Trophoblast cell (in vitro differentiated cells and primary cell): ENCODE measurements at regions not wholly inside any gene's neighbourhood (a gene's known extent, or its start where the extent isn't known, plus 50 kb on each side); places are given as distances from the start of the nearest gene placed in this dataset.

ENCODE experiments used
- DNase-seq, 2 donors: peaks; one replicate each; pipeline ENCODE4 v3.0.0-alpha.2; 2016
- H2AFZ ChIP-seq: 2 replicates; pipeline ENCODE4 v1.6.1; 2013; ENCODE audit warnings: low read length, moderate library complexity, mild to moderate bottlenecking; ENCODE audit not compliant: insufficient read depth, poor library complexity
- H2AK5ac ChIP-seq: 2 replicates; pipeline ENCODE4 v1.6.1; 2013; ENCODE audit warnings: mild to moderate bottlenecking, low read length
- H2BK120ac ChIP-seq: 2 replicates; pipeline ENCODE4 v1.6.1; 2013; ENCODE audit warnings: low read length, mild to moderate bottlenecking, moderate library complexity; ENCODE audit not compliant: insufficient read depth, poor library complexity
- H2BK12ac ChIP-seq: 2 replicates; pipeline ENCODE4 v1.6.1; 2013; ENCODE audit warnings: mild to moderate bottlenecking, low read length, moderate library complexity
- H2BK5ac ChIP-seq: 2 replicates; pipeline ENCODE4 v1.6.1; 2013; ENCODE audit warnings: low read length, low read depth, moderate library complexity, mild to moderate bottlenecking; ENCODE audit not compliant: poor library complexity
- H3K14ac ChIP-seq: 2 replicates; pipeline ENCODE4 v1.6.1; 2013; ENCODE audit warnings: mild to moderate bottlenecking, low read length
- H3K18ac ChIP-seq: 2 replicates; pipeline ENCODE4 v1.6.1; 2013; ENCODE audit warnings: mild to moderate bottlenecking, low read length
- H3K23ac ChIP-seq: 2 replicates; pipeline ENCODE4 v1.6.1; 2013; ENCODE audit warnings: low read length
- H3K27ac ChIP-seq: 2 replicates; pipeline ENCODE4 v1.5.1; 2013; ENCODE audit warnings: low read depth, mild to moderate bottlenecking, inconsistent platforms, low read length, moderate library complexity
- H3K27me3 ChIP-seq: 2 replicates; pipeline ENCODE4 v1.6.1; 2013; ENCODE audit warnings: inconsistent platforms, mild to moderate bottlenecking, low read length, moderate library complexity; ENCODE audit not compliant: insufficient read depth
- H3K36me3 ChIP-seq, 2 experiments: 1 replicate in 1 of 2; 2 replicates in 1 of 2; pipeline ENCODE4 v1.6.1; 2013; ENCODE audit warnings: low read length in 2 of 2, mild to moderate bottlenecking in 2 of 2, moderate library complexity in 1 of 2; ENCODE audit not compliant: insufficient read depth in 2 of 2, control insufficient read depth in 1 of 2
- H3K4ac ChIP-seq: 2 replicates; pipeline ENCODE4 v1.6.1; 2013; ENCODE audit warnings: low read depth, mild to moderate bottlenecking, low read length, moderate library complexity
- H3K4me1 ChIP-seq, 2 experiments: 1 replicate in 1 of 2; 2 replicates in 1 of 2; pipeline ENCODE4 v1.6.1; 2013; ENCODE audit warnings: low read length in 2 of 2, mild to moderate bottlenecking in 2 of 2, moderate library complexity in 1 of 2; ENCODE audit not compliant: insufficient read depth in 2 of 2, control insufficient read depth in 1 of 2
- H3K4me2 ChIP-seq: 2 replicates; pipeline ENCODE4 v1.6.1; 2013; ENCODE audit warnings: inconsistent platforms, mild to moderate bottlenecking, low read length, moderate library complexity
- H3K4me3 ChIP-seq: 2 replicates; pipeline ENCODE4 v1.5.1; 2013; ENCODE audit warnings: mild to moderate bottlenecking, low read depth, low read length, inconsistent platforms
- H3K79me1 ChIP-seq: one replicate; pipeline ENCODE4 v1.6.1; 2013; ENCODE audit warnings: low read length
- H3K79me2 ChIP-seq: 2 replicates; pipeline ENCODE4 v1.6.1; 2013; ENCODE audit warnings: low read length, mild to moderate bottlenecking; ENCODE audit not compliant: control insufficient read depth, insufficient read depth, poor library complexity
- H3K9ac ChIP-seq: 2 replicates; pipeline ENCODE4 v1.6.1; 2013; ENCODE audit warnings: mild to moderate bottlenecking, low read length
- H3K9me3 ChIP-seq: 2 replicates; pipeline ENCODE4 v1.6.1; 2013; ENCODE audit warnings: low read depth, mild to moderate bottlenecking, control low read depth, inconsistent platforms, low read length; ENCODE audit not compliant: insufficient read depth
- H4K12ac ChIP-seq: 2 replicates; pipeline ENCODE4 v1.6.1; 2013; ENCODE audit warnings: low read depth, mild to moderate bottlenecking, low read length, moderate library complexity
- H4K8ac ChIP-seq: 2 replicates; pipeline ENCODE4 v1.6.1; 2013; ENCODE audit warnings: low read depth, mild to moderate bottlenecking, low read length, moderate library complexity
- H4K91ac ChIP-seq: one replicate; pipeline ENCODE4 v1.6.1; 2013; ENCODE audit warnings: low read depth, mild to moderate bottlenecking, low read length, moderate library complexity
- WGBS: extraction: QIAGEN DNeasy Blood & Tissue Kit; methylation state at CpG from one replicate; pipeline ENCODE4 v1.1.7; 2013; ENCODE audit warnings: missing lambda C conversion rate; ENCODE audit not compliant: insufficient read length, insufficient coverage; ENCODE audit errors: extremely low coverage; 5-methylcytosine and 5-hydroxymethylcytosine counted together

- Histone ChIP-seq H3K14ac (no peak overlapping the region), H2AFZ (no peak overlapping the region), H4K91ac (no peak overlapping the region), H3K4me2 (no peak overlapping the region), H4K12ac (no peak overlapping the region), H3K18ac (no peak overlapping the region), H2BK12ac (no peak overlapping the region), H3K79me2 (no peaks in the 10 kb centered on the region), H2BK120ac (no peak overlapping the region), H3K36me3 (no peaks in the 10 kb centered on the region), H3K4ac (no peak overlapping the region), H3K9me3 (peaks cover 3% of the 10 kb centered on the region), H2AK5ac (no peak overlapping the region), H4K8ac (no peak overlapping the region), H2BK5ac (no peak overlapping the region), H3K4me3 (no peak overlapping the region), H3K79me1 (peaks cover 6% of the 10 kb centered on the region), H3K27me3 (no peaks in the 10 kb centered on the region), H3K9ac (no peak overlapping the region), H3K27ac (no peak overlapping the region), H3K4me1 (peaks cover 10 to 12% of the 10 kb centered on the region in 2 experiments), H3K23ac (no peak overlapping the region)
- DNase-seq = no peak
- WGBS = no CpG with 5 or more reads among the region's 3 CpGs
Observed at GRCh38 chr16:66300037-66300436, 66.5 kb upstream of the CDH5 start.

DNA sequence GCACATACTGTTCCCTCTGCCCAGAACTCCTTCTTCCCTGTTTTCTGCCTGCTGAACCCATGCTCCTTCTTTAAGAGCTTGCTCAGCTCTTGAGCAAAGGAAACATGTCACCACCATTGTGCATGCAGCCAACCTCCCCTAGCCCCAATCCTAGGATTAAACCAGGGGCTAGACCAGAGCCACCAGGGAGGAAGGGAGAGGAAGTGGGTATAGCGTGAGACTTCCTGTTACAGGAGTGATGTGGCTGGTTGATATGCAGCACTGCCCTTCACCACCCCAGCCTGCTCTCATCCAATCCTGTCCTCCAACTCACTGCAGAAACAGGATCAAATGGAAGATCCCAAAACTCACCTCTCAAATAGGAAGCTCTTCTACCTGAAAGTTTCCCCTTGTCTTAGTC, 67.1 kb upstream of the CDH5 start:
- H3K79me2 ChIP-seq = no peaks in the 10 kb centered on the region
- H2BK5ac ChIP-seq = no peak overlapping the region
- H3K27ac ChIP-seq = no peak overlapping the region

GRCh38 chr16:66298571-66299120, 67.8 kb upstream of the CDH5 start:
- WGBS = no CpG with 5 or more reads among the region's 2 CpGs
- H3K27ac ChIP-seq = no peak overlapping the region

More for the DNA sequence above, 67.1 kb upstream of the CDH5 start:
- Histone ChIP-seq H3K4me1 (peaks cover 10 to 12% of the 10 kb centered on the region in 2 experiments), H3K27me3 (no peaks in the 10 kb centered on the region), H3K9me3 (peaks cover 3% of the 10 kb centered on the region), H3K9ac (no peak overlapping the region), H2AFZ (no peak overlapping the region), H3K4me2 (no peak overlapping the region), H3K79me1 (peaks cover 6% of the 10 kb centered on the region), H4K8ac (no peak overlapping the region), H3K14ac (no peak overlapping the region), H4K12ac (no peak overlapping the region), H2AK5ac (no peak overlapping the region), H3K23ac (no peak overlapping the region), H3K18ac (no peak overlapping the region), H4K91ac (no peak overlapping the region), H3K4ac (no peak overlapping the region), H2BK120ac (no peak overlapping the region), H3K4me3 (no peak overlapping the region), H3K36me3 (no peaks in the 10 kb centered on the region), H2BK12ac (no peak overlapping the region)
- no CpG with 5 or more reads among the region's 1 CpG for WGBS
- no peak for DNase-seq

GRCh38 chr16:66298006-66298405, 68.5 kb upstream of the CDH5 start:
- no peak overlapping the region for H3K18ac ChIP-seq
- H3K79me1 ChIP-seq = peaks cover 6% of the 10 kb centered on the region
- no peak overlapping the region for H3K4me2 ChIP-seq
- H4K8ac ChIP-seq = peak overlapping the region; percentile 50
- H3K9ac ChIP-seq = no peak overlapping the region
- WGBS = no CpG with 5 or more reads among the region's 2 CpGs
- no peak overlapping the region for H3K4ac ChIP-seq
- H3K4me1 ChIP-seq = peaks cover 10 to 12% of the 10 kb centered on the region in 2 experiments
- H2BK12ac ChIP-seq = no peak overlapping the region
- H2BK120ac ChIP-seq = peak overlapping the region; percentile 56
- H4K91ac ChIP-seq = peak overlapping the region; percentile 79
- peak overlapping the region; percentile 70 for H3K27ac ChIP-seq
- no peak overlapping the region for H3K4me3 ChIP-seq
- no peak overlapping the region for H2AFZ ChIP-seq
- no peaks in the 10 kb centered on the region for H3K9me3 ChIP-seq
- no peak overlapping the region for H2AK5ac ChIP-seq
- DNase-seq = no peak
- H4K12ac ChIP-seq = no peak overlapping the region
- H2BK5ac ChIP-seq = peak overlapping the region; percentile 20
- no peaks in the 10 kb centered on the region for H3K27me3 ChIP-seq
- H3K23ac ChIP-seq = no peak overlapping the region
- peak overlapping the region; percentile 24 for H3K14ac ChIP-seq
- no peaks in the 10 kb centered on the region for H3K36me3 ChIP-seq
- no peaks in the 10 kb centered on the region for H3K79me2 ChIP-seq

More at GRCh38 chr16:66298571-66299120, 67.8 kb upstream of the CDH5 start:
- H2BK120ac ChIP-seq = no peak overlapping the region
- H3K27me3 ChIP-seq = no peaks in the 10 kb centered on the region
- no peak overlapping the region for H3K4me3 ChIP-seq
- DNase-seq = peak; percentile 55
- no peaks in the 10 kb centered on the region for H3K79me2 ChIP-seq
- no peak overlapping the region for H3K23ac ChIP-seq
- H2AFZ ChIP-seq = no peak overlapping the region
- peaks cover 6% of the 10 kb centered on the region for H3K79me1 ChIP-seq
- H2BK5ac ChIP-seq = no peak overlapping the region
- no peaks in the 10 kb centered on the region for H3K36me3 ChIP-seq
- no peak overlapping the region for H3K4me2 ChIP-seq
- H4K8ac ChIP-seq = no peak overlapping the region
- H4K12ac ChIP-seq = no peak overlapping the region
- no peak overlapping the region for H3K14ac ChIP-seq
- H3K9ac ChIP-seq = no peak overlapping the region
- no peak overlapping the region for H3K18ac ChIP-seq
- no peaks in the 10 kb centered on the region for H3K9me3 ChIP-seq
- H4K91ac ChIP-seq = no peak overlapping the region
- no peak overlapping the region for H2BK12ac ChIP-seq
- no peak overlapping the region for H3K4ac ChIP-seq
- H3K4me1 ChIP-seq = peaks cover 10 to 12% of the 10 kb centered on the region in 2 experiments
- H2AK5ac ChIP-seq = no peak overlapping the region
